Fibroblast of peridontal ligament (primary cell): ENCODE measurements at regions not wholly inside any gene's neighbourhood (a gene's known extent, or its start where the extent isn't known, plus 50 kb on each side); places are given as distances from the start of the nearest gene placed in this dataset.

ENCODE experiments used
- DNase-seq: peaks from one replicate; pipeline ENCODE4 v3.0.0-alpha.2; 2010; ENCODE audit errors: extremely low read depth

- no peak for DNase-seq
Observed at GRCh38 chr14:32004300-32004699, 72.8 kb upstream of the ARHGAP5 start.

DNA sequence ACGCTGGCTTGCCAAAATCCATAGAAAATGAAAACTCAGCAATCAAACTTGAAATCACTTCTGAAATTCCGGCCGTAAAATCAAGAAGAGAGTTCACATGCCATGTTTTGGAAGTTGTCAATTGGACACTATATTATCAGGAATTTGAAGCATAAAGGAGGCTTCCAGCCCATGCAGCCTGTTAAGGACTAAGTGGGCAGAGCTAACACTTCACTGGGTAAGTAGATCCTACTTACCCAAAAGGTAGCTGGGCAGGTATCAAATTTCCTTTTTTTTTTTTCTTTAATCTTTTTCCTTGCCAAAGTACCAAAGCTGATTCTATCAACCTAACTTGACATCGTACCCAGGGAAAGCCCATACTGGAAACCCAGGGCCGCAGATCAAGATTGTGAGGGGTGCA lies 71.5 kb upstream of the ARHGAP5 start:
- no peak for DNase-seq

GRCh38 chr14:32006263-32007110 lies 70.6 kb upstream of the ARHGAP5 start:
- DNase-seq: no peak

DNA sequence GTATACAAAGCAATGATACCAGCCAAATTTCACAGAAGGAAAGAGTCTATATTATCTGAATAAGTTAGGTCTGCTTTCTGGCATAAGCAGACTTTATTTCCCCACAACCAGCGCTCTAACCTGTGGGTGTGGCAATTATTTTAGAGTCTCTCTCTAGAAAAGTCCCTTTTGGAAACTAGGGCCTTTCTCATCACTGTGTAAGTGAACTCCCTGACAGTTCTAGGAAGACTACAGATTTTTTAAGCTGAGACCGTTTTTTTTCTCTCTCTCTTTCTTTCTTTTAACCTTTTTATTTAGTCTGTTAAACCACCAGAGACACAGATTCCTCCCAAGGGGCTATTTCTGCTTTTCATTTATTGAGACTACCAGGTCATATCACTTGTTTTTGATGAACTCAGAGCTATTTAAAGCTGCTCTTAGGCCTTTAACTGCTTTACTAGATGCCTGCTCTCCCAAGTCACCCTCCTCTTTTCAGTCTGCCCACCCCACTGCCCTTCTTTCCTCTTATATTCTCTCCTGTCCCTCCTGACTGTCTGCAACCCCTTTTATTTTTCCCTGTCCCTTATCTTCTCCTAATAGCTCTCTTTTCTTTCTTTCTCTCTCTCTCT lies 69.2 kb upstream of the ARHGAP5 start:
- DNase-seq: no peak

DNA sequence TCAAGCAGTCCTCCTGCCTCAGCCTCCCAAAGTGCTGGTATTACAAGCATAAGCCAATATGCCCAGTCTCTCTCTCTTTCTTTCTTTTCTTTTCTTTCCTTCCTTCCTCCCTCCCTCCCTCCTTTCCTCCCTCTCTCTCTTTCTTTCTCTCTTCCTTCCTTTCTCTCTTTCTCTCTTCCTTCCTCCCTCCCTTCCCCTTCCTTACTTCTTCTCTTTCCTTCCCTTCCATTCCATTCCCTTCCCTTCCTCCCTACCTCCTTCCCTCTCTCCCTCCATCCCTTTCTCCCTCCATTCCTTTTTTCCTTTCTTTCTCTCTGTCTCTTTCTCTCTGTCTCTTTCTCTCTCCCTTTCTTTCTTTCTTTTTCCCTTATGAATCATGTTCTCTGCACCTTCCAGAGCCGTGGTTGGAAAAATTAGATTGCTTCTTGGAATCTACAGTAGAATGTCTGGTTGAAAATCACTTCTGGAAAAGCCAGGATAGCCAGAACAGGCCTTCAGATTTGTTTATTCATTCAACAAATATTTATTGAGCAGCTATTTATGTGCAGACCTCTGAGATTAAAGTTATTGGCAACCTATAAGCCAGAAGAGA lies 68.4 kb upstream of the ARHGAP5 start:
- no peak for DNase-seq

GRCh38 chr14:32009221-32009975 lies 67.7 kb upstream of the ARHGAP5 start:
- DNase-seq: no peak

- no peak for DNase-seq
Observed at GRCh38 chr14:32009976-32010581, 67.0 kb upstream of the ARHGAP5 start.

DNA sequence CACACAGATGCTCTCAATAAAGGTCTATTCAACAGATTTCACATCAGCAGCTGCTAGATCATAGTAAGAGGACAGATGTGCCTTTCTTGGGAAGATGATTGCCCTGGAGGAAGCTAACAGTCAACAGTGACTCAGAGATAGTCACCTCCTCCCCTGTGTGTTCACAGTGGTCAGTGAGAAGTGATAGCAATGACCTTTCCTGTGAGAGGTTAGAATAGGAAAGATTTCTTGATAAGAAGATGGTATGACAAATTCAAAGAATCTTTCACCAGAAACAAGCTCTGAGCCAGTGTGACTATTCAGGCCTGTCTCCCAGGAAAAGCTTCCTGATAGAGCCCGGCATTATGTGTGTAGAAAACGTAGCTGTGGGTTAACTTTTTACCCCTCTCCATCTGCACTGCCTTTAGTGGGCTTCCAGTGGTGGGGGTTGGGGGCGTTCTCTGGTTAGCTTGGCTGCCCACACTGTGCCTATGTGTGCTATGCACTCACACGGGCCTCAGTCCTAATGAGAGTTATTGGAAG lies 66.4 kb upstream of the ARHGAP5 start:
- DNase-seq: no peak

DNA sequence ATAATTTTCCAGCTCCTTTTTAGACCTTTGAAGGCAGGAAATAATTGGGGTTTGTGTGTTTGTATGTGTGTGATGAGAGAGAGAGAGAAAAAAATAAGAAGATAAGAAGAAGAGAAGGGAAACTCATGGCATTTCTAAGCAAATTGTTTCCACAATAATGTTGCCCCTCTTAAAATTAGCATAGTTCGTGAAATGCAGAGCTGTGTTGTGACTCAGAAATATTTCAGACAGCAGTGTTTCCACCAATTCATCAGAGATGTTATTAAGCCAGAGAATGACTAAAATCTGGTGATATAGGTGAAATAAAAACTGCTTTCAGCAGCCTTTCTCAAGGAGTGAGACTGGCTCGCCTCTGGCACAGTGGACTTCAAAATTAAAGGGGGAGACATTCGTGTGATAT lies 65.9 kb upstream of the ARHGAP5 start:
- no peak for DNase-seq

GRCh38 chr14:32012062-32012461 lies 65.0 kb upstream of the ARHGAP5 start:
- no peak for DNase-seq

DNA sequence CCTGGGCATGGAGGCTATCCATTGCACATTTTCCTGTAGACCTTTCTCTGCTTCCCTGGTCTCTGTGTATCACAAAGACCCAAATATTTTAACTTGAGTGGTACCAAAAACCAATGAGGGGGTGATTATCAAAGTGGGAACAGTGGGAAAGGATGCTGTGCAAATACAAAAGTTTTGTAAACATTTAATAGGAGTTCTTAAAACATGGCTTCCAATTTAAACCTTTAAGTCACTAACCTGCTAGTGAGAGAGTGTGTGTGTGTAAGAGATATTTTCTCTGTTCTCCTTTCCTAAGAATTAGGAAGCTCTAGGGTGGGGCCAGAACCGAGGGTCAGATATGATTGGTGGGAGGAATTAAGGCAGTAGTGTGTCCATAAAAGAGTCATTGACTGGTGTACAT lies 64.5 kb upstream of the ARHGAP5 start:
- DNase-seq: no peak

DNA sequence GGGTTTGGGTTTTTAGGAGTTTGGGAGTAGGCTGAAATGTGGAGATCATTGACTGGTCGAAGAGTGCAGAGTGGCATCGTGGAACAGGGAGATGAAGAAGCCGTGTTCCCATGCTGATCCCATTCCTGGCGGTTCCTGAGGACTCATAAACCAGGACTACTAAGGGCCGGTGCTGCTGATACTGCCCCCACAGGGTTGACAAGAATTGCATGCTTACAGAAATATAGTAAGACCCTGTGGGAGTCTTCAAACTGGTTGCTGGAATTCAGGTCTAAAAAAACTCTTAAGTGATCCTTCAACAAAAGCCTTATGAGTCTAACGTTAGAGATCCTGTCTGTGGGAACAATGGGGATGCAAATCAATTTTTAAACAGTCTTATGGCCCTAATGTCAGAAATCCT lies 64.0 kb upstream of the ARHGAP5 start:
- DNase-seq: no peak

GRCh38 chr14:32014057-32014456 lies 63.0 kb upstream of the ARHGAP5 start:
- no peak for DNase-seq

DNA sequence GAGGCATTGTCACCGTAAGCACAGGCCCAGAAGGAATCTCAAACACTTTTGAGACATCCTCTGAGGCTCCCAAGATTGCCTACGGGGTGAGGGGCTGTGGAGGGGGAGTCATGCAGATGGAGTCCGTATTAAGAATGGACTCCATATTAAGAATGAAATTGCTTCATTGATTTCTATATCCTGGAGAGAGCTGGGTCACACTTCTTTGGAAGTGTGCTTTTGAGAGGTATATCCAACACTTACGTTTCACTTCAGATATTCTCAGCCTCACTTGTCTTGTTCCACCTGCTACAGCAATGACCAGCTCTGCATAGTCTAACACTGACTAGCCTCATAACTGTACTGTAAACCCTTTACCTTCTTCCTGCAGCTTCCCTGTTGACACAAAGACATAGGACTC lies 62.6 kb upstream of the ARHGAP5 start:
- no peak for DNase-seq

- no peak for DNase-seq
Observed at GRCh38 chr14:32015166-32015565, 61.9 kb upstream of the ARHGAP5 start.

- no peak for DNase-seq
Observed at GRCh38 chr14:32017587-32017986, 59.5 kb upstream of the ARHGAP5 start.

- DNase-seq: no peak
Observed at GRCh38 chr14:32018391-32019092, 58.6 kb upstream of the ARHGAP5 start.

DNA sequence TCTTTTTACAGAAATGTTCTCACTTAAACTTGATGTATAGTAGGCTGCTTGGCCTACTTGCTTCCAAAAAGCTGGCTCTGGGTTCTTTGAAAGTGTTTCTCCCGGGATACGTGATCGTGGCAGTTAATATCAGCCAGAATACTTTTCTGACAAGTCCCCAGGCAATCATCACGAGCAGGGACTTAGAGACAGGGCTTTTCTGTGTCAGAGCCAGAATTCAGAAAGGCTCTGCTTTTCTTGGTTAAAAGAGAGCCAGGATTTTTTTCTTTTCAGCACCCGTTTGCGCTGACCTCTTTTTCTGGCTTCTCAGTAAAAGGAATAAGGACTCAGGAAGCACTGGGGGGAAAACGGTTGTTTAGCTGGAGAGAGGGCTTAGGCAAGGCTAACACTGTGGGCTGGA lies 57.8 kb upstream of the ARHGAP5 start:
- DNase-seq: no peak

DNA sequence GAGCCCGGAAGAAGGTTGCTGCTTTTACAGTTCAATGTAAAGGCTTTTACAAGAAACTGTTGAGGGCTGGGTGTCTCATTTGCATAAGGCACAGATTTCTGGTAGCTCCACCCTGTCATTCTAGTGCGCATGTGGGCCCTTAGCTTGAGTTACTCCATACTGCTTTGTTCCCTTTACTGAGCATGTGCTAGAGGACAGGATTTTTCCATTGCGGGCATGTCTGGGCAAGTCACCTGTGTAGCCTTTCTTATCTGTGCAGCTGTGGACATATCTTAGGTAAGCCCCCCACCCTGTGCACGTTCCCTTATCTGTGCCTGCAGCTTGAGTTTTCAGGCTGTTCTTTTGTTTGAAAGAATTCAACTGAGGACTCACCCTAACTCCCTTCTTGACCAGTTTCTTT lies 56.2 kb upstream of the ARHGAP5 start:
- DNase-seq: no peak

GRCh38 chr14:32021341-32021740 lies 55.8 kb upstream of the ARHGAP5 start:
- no peak for DNase-seq

- no peak for DNase-seq
Observed at GRCh38 chr14:32022525-32022924, 54.6 kb upstream of the ARHGAP5 start.
